Skin epidermis (tissue), 12 donors: ENCODE measurements at regions not wholly inside any gene's neighbourhood (a gene's known extent, or its start where the extent isn't known, plus 50 kb on each side); places are given as distances from the start of the nearest gene placed in this dataset.

Experiments
- H3K27ac ChIP-seq, 21 experiments: fragments of 200-600 bp; sonication (generic) in 11 of 21; one replicate each; pipeline ENCODE4 v1.5.0; 2020; ENCODE audit warnings: mild to moderate bottlenecking in 3 of 21, inconsistent platforms in 2 of 21, moderate library complexity in 2 of 21
- H3K4me3 ChIP-seq, 7 experiments: fragments of 200-600 bp; sonication (generic) in 2 of 7; one replicate each; pipeline ENCODE4 v1.5.0; 2020; ENCODE audit warnings: inconsistent platforms in 2 of 7, mild to moderate bottlenecking in 2 of 7, moderate library complexity in 1 of 7

DNA sequence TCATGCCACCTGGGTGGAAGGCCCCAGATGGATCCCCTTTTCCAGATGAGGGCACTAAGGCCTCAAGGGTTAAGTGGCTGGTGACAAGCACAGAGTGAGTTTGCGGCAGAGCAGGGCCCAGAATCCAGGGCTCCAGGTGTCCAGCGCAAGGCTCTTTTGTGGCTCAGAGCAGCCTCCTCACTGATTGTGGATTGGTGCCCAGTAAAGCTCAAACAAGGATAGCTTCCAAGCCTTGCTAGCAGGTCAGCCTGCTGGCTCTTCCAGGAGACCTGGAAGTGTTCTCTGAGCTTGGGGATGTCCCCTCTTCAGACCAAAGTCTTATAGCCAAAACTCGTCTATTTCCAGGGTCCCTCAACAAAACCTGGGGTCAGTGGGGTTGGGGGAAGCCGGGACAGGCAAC lies 167.6 kb upstream of the SYT13 start:
- H3K4me3 ChIP-seq = no peak overlapping the region
- no peak overlapping the region for H3K27ac ChIP-seq

DNA sequence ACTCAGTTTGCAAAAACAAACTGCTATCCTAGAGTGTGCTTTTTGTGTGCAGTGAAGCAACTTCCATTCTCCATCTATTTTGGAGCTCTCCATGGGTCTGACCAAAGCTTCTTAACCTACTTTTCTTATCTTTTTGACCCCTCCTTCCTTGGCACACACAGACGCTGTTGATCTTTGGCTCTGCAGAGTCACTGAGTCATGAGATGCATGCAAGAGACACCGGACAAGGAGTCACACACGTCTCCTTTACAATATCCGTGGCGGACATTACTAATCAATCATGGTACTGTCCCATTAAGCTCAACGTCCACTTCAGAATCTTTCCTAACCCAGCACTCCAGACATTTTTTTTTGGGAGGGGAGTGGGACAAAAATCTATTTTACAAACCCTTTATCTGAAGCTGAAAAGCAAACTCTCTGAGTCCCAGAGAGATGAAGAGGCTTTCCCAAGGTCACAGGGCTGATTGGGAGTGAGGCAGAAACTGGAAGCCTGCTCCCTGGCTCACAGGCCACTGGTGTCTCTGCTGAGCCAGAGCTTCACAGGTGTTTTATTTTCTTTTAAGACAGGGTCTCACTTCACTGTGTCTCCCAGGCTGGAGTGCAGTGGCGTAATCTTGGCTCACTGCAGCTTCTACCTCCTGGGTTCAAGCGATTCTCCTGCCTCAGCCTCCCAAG lies 165.8 kb upstream of the SYT13 start:
- no peak overlapping the region for H3K4me3 ChIP-seq
- no peak overlapping the region for H3K27ac ChIP-seq

DNA sequence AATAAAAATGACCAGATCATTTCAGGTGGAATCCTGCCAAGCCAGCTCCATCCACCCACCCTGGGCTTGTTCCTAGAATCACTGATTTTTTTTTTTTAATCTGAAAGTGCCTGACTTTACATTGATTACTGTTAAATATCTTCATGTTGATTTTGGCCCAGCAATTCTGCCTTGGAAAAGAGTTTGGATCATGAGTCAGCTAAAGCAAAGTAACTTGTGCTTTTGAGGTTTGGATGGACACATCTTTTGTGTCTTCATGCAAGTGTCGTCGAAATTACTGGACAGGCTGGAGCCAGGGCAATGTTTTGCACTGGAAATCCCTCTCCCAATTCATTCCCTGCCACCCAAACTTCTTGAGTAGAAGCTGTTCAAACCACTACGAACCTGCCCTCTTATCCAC lies 164.0 kb upstream of the SYT13 start:
- H3K4me3 ChIP-seq = no peak overlapping the region
- H3K27ac ChIP-seq = no peak overlapping the region

DNA sequence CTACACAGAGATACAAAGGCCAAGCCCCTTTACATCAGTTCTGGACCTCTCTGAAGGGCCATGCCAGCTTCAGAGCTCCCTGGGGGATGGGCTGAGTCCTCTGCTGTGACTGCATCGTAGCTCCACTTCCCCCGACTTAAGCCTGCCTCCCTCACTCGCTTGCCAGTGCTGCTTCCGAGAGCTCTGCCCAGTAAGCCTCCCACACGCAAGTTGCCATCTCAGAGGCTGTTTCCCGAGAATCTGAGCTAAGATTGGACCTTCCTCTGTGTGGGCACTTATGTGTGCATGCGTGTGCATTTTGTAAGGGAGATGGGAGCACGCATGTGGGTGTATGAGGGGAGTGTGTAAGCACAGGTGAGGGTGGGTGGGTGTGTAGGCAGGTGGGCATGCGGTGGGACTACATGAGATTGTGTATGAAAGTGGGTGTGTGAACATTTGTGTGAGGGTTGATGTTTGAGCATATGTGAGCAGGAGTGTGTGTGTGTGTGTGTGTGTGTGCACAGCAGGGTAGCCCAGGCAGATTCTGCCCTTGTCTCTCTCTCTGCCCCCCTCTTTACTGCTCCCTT lies 163.0 kb upstream of the SYT13 start:
- H3K27ac ChIP-seq = no peak overlapping the region
- H3K4me3 ChIP-seq = no peak overlapping the region

DNA sequence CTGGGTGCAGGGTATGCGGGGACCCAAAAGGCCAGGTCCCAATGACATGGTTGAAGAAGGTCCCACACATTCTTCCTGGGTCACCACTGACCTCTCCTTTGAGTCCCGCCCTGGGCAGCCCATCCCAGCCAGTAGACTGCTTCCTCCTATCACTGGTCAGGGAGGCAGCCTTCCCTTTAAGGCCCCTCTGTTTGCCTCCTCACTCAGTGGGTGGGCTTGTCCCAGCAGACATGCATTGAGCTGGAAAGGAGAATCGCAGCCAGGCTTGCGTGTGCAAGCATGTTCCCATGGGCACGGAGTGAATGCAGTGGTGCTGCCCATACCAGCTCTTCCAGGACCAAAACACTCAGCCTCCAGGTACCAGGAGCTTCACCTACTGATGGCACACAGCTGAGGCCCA lies 162.4 kb upstream of the SYT13 start:
- Histone ChIP-seq H3K27ac (no peak overlapping the region), H3K4me3 (no peak overlapping the region)

DNA sequence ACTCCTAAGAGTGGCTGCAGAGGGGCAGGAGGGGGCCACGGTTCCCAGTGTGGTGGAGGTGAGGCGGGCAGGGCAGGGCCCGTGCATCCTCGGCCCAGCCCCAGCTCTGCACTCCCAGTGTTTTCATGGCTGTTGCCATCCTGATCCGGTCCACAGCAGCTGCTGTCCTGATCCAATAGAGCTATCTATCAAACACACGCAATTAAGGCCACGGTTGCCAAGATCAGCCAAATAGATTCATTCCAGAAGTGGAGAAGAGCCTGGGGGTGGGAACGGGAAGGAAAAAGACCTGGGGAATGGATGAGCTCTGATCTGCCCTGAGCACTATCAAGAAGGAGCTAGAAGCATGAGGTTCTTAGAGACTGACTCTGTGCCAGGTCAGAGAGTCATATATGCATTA lies 160.9 kb upstream of the SYT13 start:
- no peak overlapping the region for H3K27ac ChIP-seq

DNA sequence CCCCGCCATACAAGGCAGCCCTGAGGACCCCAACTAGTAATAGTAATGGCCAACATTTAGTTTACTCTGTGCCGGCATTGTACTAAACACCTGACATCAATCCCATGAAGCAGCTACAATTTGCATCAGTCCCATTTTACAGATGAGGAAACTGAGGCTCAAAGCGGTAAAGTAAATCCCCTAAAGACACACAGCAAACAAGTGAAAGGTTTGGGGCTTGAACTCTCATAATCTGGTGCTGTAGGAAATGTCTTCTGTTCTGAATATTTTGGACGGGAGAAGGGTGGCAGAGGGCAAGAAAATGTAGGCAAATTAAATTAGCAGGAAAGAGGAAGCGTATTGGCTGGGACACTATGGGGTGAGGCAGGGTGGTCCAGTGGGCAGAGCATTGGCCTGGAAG lies 160.3 kb upstream of the SYT13 start:
- H3K4me3 ChIP-seq = no peak overlapping the region
- H3K27ac ChIP-seq = no peak overlapping the region

More for the DNA sequence above, 160.9 kb upstream of the SYT13 start:
- H3K4me3 ChIP-seq = no peak overlapping the region

DNA sequence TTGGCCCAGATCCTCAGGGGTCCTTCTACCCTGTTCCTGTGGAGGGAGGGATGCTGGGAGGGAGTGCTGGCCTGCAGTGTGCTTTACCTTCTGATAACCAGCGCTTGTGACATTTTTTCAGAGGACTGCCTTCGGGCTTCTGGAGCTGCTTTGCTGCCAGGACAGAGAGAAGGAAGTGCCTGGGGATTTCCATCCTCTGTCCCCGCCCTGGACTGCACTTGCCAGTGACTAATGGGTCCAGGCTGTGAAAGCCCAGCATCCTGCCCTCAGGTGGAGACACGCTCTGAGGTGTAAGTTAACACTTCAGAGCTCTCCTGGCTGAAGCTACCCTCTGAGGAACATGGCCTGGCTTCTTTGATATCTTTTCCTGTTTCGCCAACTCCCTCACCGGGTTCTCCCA lies 158.7 kb upstream of the SYT13 start:
- Histone ChIP-seq H3K27ac (no peak overlapping the region), H3K4me3 (no peak overlapping the region)

DNA sequence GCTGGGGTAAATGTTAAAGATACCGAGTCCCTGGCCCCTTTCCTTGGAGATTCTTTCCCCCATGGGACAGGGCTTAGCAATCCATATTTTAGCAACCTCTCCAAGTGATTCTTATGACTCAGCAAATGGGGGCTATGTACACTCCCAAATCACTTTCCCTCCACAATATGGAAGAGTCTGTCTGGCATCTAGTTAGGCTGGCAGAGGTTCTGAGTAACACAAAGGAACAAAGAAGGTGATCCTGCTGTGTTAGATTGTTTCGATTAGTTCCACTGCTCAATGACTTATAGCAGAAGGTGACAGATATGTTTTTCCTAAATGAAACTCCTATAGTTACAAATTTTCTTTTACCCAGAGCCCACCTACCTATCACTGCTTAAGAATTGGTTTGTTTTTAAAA lies 154.0 kb upstream of the SYT13 start:
- H3K4me3 ChIP-seq = no peak overlapping the region
- H3K27ac ChIP-seq = no peak overlapping the region

DNA sequence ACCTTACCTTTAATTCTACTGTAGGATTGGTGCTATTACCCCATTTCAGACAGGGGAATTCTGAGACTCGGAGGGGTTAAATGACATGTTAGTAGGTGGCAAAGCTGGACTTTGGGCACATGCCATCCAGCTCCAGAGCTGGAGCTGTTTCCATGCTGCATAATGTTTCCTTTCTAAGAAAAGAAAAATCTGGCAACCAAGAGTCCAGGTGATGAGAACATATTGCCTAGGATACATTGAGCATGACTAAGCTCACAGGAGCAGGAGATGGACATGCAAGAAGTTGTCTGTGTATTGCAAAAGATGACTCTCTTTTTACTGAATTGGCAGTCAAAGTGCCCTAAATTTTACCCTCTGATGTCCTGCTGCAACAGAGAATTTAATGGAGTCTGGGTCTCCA lies 150.8 kb upstream of the SYT13 start:
- Histone ChIP-seq H3K4me3 (no peak overlapping the region), H3K27ac (no peak overlapping the region)

DNA sequence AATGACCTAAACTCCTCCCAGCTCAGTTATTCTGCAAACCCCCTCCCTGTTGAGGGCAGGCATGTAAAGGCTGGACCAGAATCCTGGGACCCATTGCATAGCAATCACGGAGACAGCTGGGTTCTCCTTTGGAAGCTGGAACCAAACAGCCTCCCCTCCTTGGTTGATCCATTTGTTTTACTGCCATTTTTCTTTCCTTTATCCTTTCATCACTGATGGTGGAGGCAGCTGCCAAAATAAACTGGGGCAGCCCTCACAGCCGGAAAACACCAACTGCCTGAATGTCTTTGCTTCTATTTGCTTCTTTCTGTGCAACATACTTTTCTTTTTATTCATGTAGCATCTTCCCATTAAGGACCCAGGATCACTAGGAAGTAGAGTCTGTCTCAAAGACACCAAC lies 150.0 kb upstream of the SYT13 start:
- Histone ChIP-seq H3K27ac (no peak overlapping the region), H3K4me3 (no peak overlapping the region)

DNA sequence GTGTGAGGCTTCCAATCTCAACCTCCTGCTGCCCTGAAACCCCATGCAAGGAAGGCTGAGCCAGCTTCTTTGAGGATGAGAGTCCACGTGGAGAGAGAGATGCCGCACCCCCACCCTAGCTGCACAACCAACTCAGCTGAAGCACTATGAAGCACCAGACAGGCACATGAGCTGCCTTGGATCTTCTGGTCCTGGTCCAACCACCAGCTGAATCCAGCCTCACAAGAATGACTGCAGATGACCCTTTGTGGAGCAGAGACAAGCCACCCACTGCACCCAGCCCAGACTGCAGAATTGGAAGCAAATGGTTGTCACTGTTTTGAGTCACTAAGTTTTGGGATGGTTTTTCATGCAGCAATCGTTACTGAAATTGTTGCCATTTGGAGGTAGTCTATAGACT lies 149.6 kb upstream of the SYT13 start:
- H3K27ac ChIP-seq = no peak overlapping the region
- no peak overlapping the region for H3K4me3 ChIP-seq

DNA sequence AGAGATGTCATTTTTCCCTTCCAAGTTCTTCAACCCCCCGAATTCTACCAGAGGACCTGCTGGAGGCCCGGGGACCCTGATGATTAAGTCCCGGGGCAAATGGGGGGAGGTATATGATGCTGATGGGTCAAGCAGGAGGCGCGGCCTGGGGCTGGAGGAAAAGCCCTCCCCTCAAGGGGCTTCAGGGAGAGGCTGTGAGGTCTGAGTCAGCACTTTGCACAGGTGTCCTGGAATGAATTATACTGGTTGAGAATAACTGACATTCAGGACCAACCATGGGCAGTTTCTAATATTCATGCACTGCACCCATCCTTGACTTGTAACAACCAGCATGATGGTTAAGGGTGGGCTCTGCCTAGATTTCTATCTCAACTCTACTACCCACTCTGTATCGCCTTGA lies 146.8 kb upstream of the SYT13 start:
- Histone ChIP-seq H3K4me3 (no peak overlapping the region), H3K27ac (no peak overlapping the region)

DNA sequence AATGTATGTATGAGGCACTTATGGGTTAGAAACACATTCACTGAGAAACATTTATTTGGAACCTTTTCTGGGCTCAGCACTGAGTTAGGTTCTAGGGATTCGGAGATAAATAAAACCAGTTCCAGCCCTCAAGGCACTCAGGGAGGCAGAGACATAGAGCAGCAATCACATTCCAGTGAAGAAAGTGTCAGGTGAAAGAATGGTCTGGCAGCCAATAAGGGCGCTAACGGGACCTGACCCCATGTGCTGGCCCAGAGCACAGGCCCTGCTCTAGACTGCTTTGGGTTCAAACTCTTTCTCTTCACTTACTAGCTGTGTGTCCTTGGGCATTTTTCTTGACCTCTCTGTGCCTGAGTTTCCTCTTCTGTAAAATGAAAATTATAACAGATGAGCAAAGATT lies 146.0 kb upstream of the SYT13 start:
- no peak overlapping the region for H3K27ac ChIP-seq
- H3K4me3 ChIP-seq = no peak overlapping the region

DNA sequence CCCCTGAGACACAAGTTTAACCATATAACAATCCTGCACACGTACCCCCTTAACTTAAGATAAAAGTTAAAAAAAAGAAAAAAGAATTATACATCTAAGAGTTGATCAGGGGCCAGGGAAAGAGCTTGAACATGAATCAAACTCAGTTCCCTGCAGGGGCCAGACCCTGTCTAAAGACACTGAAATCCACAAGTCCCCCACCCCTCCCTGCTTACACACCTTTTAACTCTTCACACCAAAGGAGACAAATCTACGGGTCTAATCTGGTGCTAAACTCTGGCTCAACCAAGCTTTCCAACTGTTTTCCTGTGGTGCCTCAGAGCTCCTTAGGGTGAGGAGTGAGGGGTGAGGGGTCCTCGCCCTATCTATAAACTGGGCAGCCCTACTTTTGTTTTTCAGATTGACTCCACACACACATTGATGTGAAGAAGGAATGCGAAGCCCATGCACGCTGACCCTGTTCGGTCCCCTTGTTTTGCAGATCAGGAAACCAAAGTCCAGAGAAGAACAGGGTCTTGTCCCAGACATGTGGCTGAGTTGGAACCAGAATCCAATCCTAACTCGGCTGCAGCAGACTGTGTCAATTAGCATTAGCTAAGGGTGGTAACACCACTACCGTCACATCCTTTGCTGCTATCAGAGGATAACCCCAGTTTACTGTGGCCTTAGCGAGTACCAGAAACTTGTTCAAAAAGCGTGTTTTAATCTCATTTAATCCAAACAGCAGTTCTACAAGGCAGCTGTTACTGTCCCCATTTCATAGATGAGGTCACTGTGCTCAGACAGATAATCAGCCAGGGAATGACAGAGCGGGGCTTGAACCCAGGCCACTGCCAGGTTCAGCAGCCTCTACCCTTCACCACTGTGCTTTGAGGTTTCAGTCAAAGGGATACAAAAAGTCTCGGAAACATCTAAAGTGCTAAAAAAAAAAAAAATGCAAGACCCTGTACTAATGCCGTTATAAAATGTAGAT lies 145.2 kb upstream of the SYT13 start:
- H3K27ac ChIP-seq = no peak overlapping the region
- H3K4me3 ChIP-seq = no peak overlapping the region

DNA sequence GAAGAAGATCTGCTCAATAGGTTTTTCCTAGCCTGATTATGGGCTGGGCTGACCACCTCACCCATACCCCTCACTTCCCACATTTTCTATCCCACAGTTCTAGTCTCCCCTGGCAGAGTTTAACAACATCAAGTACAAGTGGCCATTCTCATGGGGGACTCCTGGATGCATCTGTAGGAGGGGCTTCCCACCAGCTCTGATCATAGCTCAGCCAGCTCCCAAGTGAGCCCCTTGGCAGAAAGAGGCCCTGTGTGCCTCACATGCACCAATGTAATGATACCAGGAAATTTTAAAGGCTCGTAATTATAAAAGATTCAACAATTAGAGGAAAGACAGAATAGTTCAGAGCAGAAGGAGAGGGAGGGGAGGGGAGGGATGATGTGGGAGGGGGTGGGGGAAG lies 144.2 kb upstream of the SYT13 start:
- H3K27ac ChIP-seq = no peak overlapping the region
- H3K4me3 ChIP-seq = no peak overlapping the region

DNA sequence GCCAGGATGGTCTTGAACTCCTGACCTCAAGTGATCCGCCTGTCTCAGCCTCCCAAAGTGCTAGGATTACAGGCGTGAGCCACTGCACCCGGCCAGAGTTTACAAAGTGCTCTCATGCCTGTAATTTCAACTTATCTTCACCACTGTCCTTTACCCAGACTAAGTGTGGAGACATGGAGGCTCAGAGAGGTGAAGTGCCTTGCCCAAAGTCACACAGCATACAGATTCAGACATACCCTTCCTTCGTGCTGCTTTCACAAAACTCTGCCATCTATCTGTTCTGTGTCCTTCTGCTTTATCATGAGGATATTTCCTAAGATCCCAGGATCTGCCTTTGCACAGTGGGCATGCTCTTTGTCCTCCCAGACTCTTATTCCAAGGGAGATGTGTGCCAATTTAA lies 143.6 kb upstream of the SYT13 start:
- Histone ChIP-seq H3K27ac (no peak overlapping the region), H3K4me3 (no peak overlapping the region)

DNA sequence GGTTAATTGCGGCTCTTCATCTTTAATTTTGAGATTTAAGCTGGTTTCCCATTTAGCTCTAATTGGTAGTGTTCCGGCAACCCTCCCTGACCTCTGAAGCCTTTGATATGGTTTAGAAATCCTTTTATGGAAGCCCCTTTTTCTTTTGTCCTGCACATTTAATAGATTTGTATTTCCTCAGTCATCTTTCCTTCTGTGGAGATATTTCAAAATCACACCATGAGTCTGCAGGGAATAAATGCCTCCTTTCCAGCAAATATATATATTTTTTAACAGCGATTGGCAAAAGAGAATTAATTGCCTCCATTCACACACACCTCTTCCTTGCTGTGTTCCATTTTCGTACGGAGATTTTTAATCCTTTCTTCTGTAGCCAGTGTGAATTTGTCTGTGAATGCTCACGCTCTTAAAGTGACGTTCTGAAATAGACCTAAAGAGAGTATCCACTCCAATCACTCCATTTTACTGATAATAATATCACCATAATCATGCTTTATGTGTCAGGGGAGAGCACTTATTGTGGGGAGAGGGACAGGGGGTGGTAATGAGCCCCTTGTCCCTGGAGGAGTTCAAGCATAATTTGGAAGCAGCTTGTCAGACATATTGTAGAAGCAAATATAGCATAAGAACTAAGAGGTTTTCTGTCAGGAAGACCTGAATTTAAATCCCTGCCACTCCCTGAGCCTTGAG lies 142.5 kb upstream of the SYT13 start:
- no peak overlapping the region for H3K4me3 ChIP-seq
- no peak overlapping the region for H3K27ac ChIP-seq

DNA sequence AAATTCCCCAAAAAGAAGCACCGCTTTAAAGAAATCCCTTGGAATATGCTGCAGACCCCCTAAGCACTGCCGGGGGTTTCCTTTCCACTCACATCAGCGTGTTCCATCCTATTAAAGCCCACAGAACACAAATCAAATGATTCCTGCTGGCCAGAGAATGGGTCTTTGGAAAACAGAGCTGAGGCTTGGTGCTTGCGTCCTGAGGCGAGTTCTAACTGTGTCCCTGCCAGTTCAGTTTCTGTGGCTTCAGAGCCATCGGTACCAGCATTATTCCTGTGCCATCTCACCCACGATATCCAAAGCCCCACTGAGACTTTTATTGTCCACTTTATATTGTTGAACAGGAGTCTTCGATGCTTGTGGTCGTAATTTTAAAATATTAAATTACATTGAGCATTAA lies 142.0 kb upstream of the SYT13 start:
- Histone ChIP-seq H3K4me3 (no peak overlapping the region), H3K27ac (no peak overlapping the region)

DNA sequence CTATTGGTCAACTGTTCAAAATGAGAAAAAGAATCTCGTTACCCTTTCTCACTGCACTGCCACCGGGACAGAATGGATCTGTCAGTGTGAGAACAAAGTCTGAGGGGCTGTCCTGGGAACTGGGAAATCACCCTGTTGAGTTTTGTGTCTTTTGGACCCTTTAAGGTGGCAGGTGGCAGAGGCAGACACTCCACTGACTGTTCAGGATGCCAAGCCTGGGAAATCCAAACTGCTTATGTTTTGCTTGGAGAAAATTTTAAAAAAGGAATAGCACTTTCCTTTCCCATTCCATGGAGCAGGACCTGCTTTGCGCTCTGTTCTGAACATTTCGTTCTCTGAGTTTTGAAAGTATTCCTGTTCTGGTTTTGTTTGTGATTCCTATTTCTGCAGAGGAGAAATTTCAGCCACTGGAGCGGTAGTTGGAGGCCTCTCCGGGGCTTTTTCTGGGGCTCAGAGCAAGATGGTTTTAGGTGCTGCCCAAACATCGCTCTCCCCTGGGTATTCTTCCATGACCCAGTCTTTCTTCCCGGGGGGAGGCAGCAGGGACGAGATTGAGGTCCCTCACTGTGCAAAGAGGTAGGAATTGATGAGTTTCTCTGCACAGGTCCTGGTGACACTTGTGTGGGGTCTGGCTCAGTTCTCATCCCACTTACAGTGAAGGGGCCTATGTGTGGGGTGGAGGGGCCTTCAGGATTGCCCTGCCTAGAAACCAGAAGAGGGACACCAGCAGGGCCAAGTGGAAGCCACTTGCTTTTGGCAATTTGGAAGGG lies 138.5 kb upstream of the SYT13 start:
- H3K27ac ChIP-seq = no peak overlapping the region

More for the DNA sequence above, 138.5 kb upstream of the SYT13 start:
- no peak overlapping the region for H3K4me3 ChIP-seq
